Dendritic cell treated with granulocyte-macrophage colony-stimulating factor and Interleukin-4, amounts not matched to agents 40 ng/mL and 50 ng/mL, for 4 days (primary cell): ENCODE measurements at regions not wholly inside any gene's neighbourhood (a gene's known extent, or its start where the extent isn't known, plus 50 kb on each side); places are given as distances from the start of the nearest gene placed in this dataset.
"Not testable (repeated sequence)": the region's sequence is repeated elsewhere in the genome, so short reads cannot be mapped to it uniquely, and the experiment has no call there.

Experiments
- H3K27ac Mint-ChIP-seq: one replicate; pipeline ENCODE4 v1.8.0; 2022; ENCODE audit warnings: mild to moderate bottlenecking, mixed read lengths
- H3K27me3 Mint-ChIP-seq: one replicate; pipeline ENCODE4 v1.8.0; 2022; ENCODE audit warnings: mild to moderate bottlenecking, mixed read lengths
- H3K36me3 Mint-ChIP-seq: one replicate; pipeline ENCODE4 v1.8.0; 2022; ENCODE audit warnings: low read depth, mixed read lengths
- H3K4me1 Mint-ChIP-seq: one replicate; pipeline ENCODE4 v1.8.0; 2022; ENCODE audit warnings: low read depth, mixed read lengths
- H3K4me3 Mint-ChIP-seq: one replicate; pipeline ENCODE4 v1.8.0; 2022; ENCODE audit warnings: mild to moderate bottlenecking, moderate library complexity, mixed read lengths
- H3K9me3 Mint-ChIP-seq: one replicate; pipeline ENCODE4 v1.8.0; 2022; ENCODE audit warnings: mixed read lengths
- intact Hi-C: fragments of 100-400 bp; cut with micrococcal nuclease; formaldehyde crosslinking; loops from one replicate; pipeline ENCODE4 v1.15.0; 2022

DNA sequence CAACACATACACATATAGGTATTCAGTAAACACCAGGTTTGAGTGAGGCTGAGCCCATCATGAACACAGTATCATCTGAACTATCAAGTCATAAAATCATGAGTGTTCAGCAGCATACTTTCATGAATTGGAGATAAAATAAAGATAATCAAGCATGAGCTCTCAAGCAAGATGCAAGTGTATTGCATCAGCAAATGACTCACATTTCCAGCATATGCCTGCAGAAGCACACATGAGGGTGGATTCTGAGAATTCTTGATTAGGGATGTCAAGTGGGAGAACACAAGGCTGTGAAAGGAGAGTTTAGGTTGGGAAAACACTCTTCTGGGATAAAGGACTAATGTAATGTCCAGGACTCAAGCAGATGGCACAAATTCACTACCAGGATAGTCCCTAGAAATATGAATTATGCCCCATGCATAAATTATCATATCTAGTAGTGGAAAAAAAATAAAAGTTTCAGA is 299.2 kb downstream of the SRGAP2C start:
- Mint-ChIP-seq H3K27ac (no peak overlapping the region), H3K4me3 (no peak overlapping the region), H3K27me3 (no peaks in the 10 kb centered on the region), H3K36me3 (no peaks in the 10 kb centered on the region), H3K4me1 (peaks cover 6% of the 10 kb centered on the region), H3K9me3 (no peaks in the 10 kb centered on the region)
- intact Hi-C loops, result no loop called here

DNA sequence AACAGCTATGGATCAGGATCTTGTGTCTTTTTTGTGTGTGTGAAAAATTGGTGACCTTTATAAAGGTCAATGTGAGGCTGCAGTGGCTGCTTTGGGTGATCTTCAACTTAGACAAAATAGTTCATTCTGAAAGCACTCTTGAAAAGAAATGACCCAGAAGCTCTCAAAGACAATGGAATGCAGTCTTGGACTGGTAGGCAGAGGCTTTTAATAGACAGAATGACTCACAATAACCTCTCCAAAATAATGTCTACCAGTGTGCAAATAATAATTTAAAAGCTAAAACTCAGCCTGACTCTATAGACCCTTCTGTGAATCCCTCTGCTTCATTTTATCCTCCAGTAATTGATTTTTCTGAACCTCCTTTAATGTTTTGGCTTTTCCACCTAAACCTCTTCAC is 310.0 kb downstream of the SRGAP2C start:
- H3K9me3 Mint-ChIP-seq, H3K4me1 Mint-ChIP-seq, H3K27me3 Mint-ChIP-seq, H3K27ac Mint-ChIP-seq, H3K4me3 Mint-ChIP-seq, H3K36me3 Mint-ChIP-seq, intact Hi-C loops: not testable (repeated sequence)

DNA sequence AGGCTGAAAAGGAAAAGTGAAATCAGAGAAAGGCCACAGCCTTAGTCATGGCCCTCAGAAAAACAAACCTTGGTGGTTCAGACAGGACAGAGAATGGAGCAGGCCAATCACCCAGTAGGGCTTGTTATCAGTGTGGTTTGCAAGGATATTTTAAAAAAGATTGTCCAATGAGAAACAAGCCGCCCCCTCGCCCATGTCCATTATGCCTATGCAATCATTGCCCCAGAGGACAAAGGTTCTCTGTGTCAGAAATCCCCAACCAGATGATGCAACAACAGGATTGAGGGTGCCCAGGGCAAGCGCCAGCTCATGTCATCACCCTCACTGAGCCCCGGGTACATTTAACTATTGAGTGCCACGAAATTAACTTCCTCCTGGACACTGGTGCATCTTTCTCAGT is 326.7 kb downstream of the SRGAP2C start:
- peaks cover 20% of the 10 kb centered on the region for H3K9me3 Mint-ChIP-seq
- H3K27ac Mint-ChIP-seq, result peak overlapping the region; percentile 85
- not testable (repeated sequence) for H3K27me3 Mint-ChIP-seq

DNA sequence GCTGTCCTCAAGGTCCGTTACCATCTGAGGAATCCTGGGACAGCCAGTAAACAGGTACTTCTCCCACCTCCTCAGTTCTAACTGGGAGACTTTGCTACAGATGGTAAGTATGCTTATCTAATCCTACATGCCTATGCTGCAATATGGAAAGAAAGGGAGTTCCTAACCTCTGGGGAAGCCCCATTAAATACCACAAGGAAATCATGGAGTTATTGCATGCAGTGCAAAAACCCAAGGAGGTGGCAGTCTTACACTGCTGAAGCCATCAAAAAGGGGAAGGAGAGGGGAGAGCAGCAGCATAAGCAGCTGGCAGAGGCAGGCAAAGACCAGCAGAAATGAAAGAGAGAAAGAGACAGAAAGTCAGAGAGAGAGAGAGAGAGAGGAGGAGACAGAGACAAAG is 327.1 kb downstream of the SRGAP2C start:
- H3K36me3 Mint-ChIP-seq, intact Hi-C loops, H3K27me3 Mint-ChIP-seq: not testable (repeated sequence)
- H3K4me3 Mint-ChIP-seq, result peak overlapping the region; percentile 37
- peak overlapping the region; percentile 85 for H3K27ac Mint-ChIP-seq
- peaks cover 20% of the 10 kb centered on the region for H3K9me3 Mint-ChIP-seq
- H3K4me1 Mint-ChIP-seq, result peaks cover 33% of the 10 kb centered on the region

More for the DNA sequence above, 326.7 kb downstream of the SRGAP2C start:
- H3K4me3 Mint-ChIP-seq, intact Hi-C loops, H3K36me3 Mint-ChIP-seq: not testable (repeated sequence)
- peaks cover 28% of the 10 kb centered on the region for H3K4me1 Mint-ChIP-seq

DNA sequence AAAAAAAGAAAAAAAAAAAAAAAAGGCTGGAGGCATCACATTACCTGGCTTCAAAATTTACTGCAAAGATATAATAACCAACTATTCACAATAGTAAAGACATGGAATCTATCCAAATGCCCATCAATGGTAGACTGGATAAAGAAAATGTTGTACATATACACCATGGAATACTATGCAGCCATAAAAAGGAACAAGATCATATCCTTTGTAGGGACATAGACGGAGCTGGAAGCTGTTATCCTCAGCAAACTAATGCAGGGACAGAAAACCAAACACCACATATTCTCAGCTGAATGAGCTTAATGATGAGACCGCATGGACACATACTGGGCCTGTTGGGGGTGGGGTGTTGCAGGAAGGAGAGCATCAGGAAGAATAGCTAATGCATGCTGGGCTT is 330.5 kb downstream of the SRGAP2C start:
- H3K36me3 Mint-ChIP-seq, result peaks cover 12% of the 10 kb centered on the region
- intact Hi-C loops, result no loop called here
- no peaks in the 10 kb centered on the region for H3K9me3 Mint-ChIP-seq
- peaks cover 61% of the 10 kb centered on the region for H3K4me1 Mint-ChIP-seq
- peak overlapping the region; percentile 90 for H3K27ac Mint-ChIP-seq
- H3K4me3 Mint-ChIP-seq, result no peak overlapping the region
- H3K27me3 Mint-ChIP-seq, result no peaks in the 10 kb centered on the region

DNA sequence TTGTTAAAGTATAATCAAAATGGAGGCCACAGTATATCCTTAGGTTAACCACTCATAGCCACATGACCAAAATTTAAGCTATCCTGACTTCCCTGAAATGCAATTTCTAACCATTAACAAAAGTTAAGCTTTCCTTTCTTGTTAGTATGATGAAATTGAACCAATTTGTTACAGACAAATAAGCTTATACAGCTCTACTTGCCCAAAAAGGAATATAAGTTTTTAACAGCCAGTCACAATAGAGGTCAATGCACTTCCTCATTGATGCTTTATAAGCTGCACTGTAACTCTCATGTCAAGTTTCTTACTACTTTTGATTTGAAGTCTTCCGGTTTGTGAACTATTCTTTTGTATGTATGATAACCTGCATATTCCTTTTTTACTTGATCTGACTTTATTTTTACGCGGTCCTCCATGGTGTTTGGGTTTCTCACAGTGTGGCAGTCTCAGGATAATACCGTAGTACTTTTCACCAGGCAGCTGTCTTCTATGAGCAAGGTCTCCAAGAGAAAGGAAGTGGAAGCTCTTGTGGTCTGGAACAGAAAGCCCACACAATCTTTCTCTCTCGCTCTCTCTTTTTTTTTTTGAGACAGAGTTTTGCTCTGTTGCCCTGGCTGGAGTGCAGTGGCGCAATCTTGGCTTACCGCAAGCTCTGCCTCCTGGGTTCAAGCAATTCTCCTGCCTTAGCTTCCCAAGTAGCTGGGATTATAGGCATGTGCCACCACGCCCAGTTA is 331.6 kb downstream of the SRGAP2C start:
- Mint-ChIP-seq H3K27ac (peak overlapping the region; percentile 90), H3K9me3 (no peaks in the 10 kb centered on the region), H3K36me3 (peaks cover 12% of the 10 kb centered on the region), H3K4me3 (peak overlapping the region; percentile 67), H3K27me3 (no peaks in the 10 kb centered on the region), H3K4me1 (peaks cover 63% of the 10 kb centered on the region)
- intact Hi-C loops, result no loop called here

DNA sequence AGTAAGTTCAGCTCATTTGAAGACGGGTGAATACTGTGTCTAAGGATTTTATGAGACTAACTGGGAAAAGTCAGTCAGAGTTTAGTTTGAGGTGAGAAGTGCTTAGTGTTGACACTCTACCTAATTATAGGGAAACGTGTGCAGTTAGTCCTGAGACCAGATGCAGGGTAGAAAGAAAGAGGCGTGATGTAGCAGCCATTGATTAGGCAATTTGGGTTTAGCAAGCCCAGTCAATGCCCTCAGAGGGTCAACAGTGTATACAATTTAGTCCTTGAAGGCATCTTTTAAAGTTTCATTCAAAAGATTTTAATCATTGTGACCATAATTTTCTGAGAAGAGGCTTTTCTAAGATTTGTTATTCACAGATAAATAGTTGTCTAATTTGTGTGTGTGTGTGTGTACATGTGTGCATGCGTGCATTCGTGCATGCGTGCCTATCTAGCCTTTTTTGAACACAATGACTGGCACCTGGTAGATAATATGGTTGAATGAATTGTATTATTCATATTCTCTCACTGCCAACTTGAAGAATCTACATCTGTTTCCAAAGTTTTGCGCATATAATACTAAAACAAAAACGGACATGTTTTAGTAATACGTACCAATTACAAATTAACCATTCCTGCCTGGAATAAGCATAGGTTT is 332.9 kb downstream of the SRGAP2C start:
- no peak overlapping the region for H3K4me3 Mint-ChIP-seq
- peaks cover 12% of the 10 kb centered on the region for H3K36me3 Mint-ChIP-seq
- H3K4me1 Mint-ChIP-seq, result peaks cover 52% of the 10 kb centered on the region
- intact Hi-C loops, result no loop called here
- H3K27me3 Mint-ChIP-seq, result no peaks in the 10 kb centered on the region
- H3K9me3 Mint-ChIP-seq, result no peaks in the 10 kb centered on the region
- peak overlapping the region; percentile 90 for H3K27ac Mint-ChIP-seq

DNA sequence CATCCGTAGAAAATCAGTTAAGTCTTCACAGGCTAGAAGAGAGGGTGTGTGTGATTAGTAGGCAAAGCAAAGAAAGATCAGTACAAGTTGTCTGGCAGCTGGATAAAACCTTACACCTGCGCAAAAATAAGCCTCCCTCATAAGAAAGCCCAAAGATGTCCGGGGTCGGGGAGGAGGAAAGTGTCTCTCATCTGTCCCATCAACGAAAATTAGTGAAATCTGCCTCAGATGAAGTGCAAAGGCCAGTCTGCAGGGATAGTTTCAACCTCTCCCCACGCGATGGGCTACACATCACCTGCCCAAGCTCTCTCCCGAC is 333.9 kb downstream of the SRGAP2C start:
- H3K27me3 Mint-ChIP-seq, result no peaks in the 10 kb centered on the region
- H3K9me3 Mint-ChIP-seq, result no peaks in the 10 kb centered on the region
- intact Hi-C loops, result no loop called here
- peak overlapping the region; percentile 90 for H3K27ac Mint-ChIP-seq
- H3K4me1 Mint-ChIP-seq, result peaks cover 52% of the 10 kb centered on the region
- peak overlapping the region; percentile 91 for H3K4me3 Mint-ChIP-seq
- H3K36me3 Mint-ChIP-seq, result peaks cover 12% of the 10 kb centered on the region

DNA sequence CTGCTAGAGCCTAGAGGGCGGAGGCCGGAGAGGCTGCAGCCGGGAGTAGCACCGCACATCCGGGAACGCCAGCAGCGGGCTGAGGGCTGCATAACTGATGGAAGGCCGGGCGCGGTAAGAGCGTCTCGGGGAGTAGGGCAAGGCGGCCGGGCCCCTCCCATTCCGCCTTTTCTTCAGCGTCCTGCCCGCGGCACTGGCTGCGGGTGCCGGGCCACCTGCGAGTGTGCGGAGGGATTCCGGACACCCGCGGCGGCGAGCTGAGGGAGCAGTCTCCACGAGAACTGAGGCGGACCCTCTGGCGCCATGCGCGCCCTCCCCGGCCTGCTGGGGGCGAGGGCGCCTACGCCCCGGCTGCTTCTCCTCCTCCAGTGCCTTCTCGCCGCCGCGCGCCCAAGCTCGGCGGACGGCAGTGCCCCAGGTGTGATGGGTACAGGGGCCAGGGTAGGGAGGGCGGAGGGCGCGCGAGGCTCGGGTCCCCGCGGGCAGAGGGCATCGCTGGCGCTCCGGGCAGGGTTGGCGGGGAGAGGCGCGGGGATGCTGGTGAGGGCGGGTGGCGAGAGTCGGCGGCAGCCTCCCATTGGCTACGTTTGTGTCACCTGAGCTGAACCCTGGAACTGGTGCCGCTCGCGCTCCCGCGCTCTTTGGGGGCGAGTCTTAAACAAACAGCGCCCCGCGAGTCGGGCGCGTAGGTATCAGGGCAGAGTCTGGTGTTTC is 334.4 kb downstream of the SRGAP2C start:
- H3K9me3 Mint-ChIP-seq, result no peaks in the 10 kb centered on the region
- peak overlapping the region; percentile 90 for H3K27ac Mint-ChIP-seq
- H3K4me3 Mint-ChIP-seq, result peak overlapping the region; percentile 91
- intact Hi-C loops, result no loop called here
- H3K4me1 Mint-ChIP-seq, result peaks cover 52% of the 10 kb centered on the region
- H3K36me3 Mint-ChIP-seq, result peaks cover 12% of the 10 kb centered on the region
- H3K27me3 Mint-ChIP-seq, result no peaks in the 10 kb centered on the region

DNA sequence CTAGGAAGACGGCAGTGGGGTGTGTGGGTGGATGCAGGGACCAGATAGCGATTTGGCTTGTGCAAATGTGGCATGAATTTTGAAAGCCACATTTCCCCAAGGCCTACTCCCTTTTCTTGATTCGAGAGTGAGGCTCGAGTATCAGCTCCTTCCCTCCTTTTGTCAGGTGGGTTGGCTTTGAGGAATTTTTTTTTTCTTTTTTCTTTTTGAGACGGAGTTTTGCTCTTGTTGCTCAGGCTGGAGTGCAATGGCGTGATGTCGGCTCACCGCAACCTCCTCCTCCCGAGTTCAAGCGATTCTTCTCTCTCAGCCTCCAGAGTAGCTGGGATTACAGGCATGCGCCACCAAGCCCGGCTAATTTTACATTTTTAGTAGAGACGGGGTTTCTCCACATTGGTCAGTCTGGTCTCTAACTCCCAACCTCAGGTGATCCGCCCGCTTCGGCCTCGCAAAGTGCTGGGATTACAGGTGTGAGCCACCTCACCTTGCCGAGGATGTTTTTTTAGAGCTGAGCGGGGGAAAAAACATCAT is 335.0 kb downstream of the SRGAP2C start:
- intact Hi-C loops, H3K27me3 Mint-ChIP-seq, H3K9me3 Mint-ChIP-seq: not testable (repeated sequence)
- Mint-ChIP-seq H3K27ac (peak overlapping the region; percentile 90), H3K4me1 (peaks cover 52% of the 10 kb centered on the region), H3K4me3 (peak overlapping the region; percentile 91), H3K36me3 (peaks cover 12% of the 10 kb centered on the region)

DNA sequence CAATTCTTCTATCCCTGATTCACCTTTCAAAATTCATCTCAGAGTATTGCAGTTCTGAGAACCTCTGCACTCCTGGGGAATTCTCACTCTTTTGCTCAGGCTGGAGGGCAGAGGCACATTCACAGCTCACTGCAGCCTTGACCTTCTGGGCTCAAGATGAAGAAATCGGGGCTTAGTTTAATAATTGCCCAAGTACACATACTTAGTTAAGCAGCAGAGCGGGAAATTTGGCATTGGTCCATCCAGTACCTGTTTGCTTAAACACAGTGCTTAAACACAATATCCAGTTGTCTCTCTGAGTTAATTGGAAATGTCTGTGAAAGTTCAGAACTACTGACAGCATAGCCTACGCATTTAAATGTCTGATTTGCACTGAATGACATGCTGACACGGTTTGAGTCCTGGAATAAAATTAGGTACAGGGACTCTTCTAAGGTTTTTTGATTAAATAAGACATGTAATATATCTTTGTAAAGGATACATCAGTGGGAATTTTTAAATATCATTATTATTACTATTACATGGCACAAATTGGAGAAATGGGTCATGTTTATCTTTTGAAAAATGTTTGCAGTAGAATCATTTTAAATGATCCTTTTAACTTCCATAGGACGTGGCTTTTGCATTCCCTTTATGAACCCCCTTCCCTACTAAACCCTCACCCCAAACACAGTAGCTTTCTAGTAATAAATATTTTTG is 337.4 kb downstream of the SRGAP2C start:
- intact Hi-C loops, result no loop called here
- peaks cover 12% of the 10 kb centered on the region for H3K36me3 Mint-ChIP-seq
- H3K4me1 Mint-ChIP-seq, result peaks cover 33% of the 10 kb centered on the region
- H3K9me3 Mint-ChIP-seq, result no peaks in the 10 kb centered on the region
- H3K27ac Mint-ChIP-seq, result no peak overlapping the region
- H3K27me3 Mint-ChIP-seq, result no peaks in the 10 kb centered on the region
- no peak overlapping the region for H3K4me3 Mint-ChIP-seq

DNA sequence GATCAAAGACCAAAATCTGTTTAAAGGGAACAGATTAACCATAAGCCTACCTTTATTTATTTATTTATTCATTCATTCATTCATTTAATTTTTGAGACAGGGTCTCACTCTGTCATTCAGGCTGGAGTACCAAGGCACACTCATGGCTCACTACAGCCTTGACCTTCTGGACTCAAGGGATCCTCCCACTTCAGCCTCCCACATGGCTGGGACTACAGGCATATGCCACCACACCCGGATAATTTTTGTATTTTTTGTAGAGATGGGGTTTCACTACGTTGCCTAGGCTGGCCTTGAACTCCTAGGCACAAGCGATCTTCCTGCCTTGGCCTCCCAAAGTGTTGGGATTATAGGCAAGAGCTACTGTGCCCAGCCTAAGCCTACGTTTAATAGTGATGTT is 338.3 kb downstream of the SRGAP2C start:
- H3K4me3 Mint-ChIP-seq, H3K27ac Mint-ChIP-seq, intact Hi-C loops, H3K9me3 Mint-ChIP-seq, H3K27me3 Mint-ChIP-seq: not testable (repeated sequence)
- peaks cover 26% of the 10 kb centered on the region for H3K4me1 Mint-ChIP-seq
- peaks cover 12% of the 10 kb centered on the region for H3K36me3 Mint-ChIP-seq

DNA sequence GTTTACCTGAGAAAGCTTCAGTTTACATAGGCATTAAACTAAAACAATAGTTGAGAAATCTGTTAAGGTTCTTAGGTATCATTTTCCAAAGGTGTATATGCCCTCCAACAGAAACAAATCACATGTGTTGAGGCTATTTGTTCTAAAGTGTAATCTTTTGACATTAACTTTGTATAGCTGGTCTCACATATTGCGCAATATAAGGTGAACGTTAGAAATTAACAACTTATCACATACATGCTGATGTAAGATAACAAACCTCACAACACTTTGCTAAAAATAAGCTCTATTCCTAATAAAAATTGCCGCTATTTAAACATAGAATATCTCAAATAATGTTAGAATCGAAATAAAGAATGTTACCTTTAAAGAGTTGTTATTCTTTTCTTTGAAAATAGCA is 340.6 kb downstream of the SRGAP2C start:
- intact Hi-C loops, result no loop called here
- no peaks in the 10 kb centered on the region for H3K9me3 Mint-ChIP-seq
- H3K36me3 Mint-ChIP-seq, result no peaks in the 10 kb centered on the region
- H3K27me3 Mint-ChIP-seq, result no peaks in the 10 kb centered on the region
- H3K4me3 Mint-ChIP-seq, result no peak overlapping the region
- no peak overlapping the region for H3K27ac Mint-ChIP-seq
- H3K4me1 Mint-ChIP-seq, result peaks cover 25% of the 10 kb centered on the region

DNA sequence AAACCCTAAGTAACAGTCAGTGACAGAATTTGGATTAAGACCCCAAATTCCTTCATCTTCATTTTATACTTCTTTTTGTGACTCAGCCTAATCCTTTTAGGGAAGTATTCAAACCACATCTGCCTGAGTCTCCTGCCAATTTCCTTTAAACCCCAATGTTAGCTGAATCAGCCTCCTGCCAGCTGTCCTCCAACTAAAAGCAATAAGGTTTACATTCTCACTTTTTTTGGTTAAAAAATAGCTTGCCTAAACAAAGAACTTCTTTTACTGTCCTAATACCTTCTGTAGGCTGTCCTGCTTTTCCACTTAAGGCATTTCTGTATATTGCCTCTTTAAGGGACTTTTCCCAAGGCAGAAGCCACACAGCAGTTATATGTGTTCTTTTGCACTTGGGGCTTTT is 344.2 kb downstream of the SRGAP2C start:
- H3K4me3 Mint-ChIP-seq, intact Hi-C loops, H3K9me3 Mint-ChIP-seq, H3K27me3 Mint-ChIP-seq, H3K36me3 Mint-ChIP-seq: not testable (repeated sequence)
- peaks cover 21% of the 10 kb centered on the region for H3K4me1 Mint-ChIP-seq
- peak overlapping the region; percentile 80 for H3K27ac Mint-ChIP-seq
